CD4-positive, alpha-beta T cell treated with Interleukin-15 for 1 hour (primary cell): ENCODE measurements at regions not wholly inside any gene's neighbourhood (a gene's known extent, or its start where the extent isn't known, plus 50 kb on each side); places are given as distances from the start of the nearest gene placed in this dataset.
"Not testable (repeated sequence)": the region's sequence is repeated elsewhere in the genome, so short reads cannot be mapped to it uniquely, and the experiment has no call there.

Experiments used
- DNase-seq: peaks from one replicate; pipeline ENCODE4 v3.0.0-alpha.2; 2020

GRCh38 chr20:41716436-41716835 is 98.3 kb upstream of the CHD6 start:
- no peak for DNase-seq

GRCh38 chr20:41715526-41715925 is 97.3 kb upstream of the CHD6 start:
- no peak for DNase-seq

GRCh38 chr20:41714030-41714429 is 95.9 kb upstream of the CHD6 start:
- DNase-seq, result no peak

- no peak for DNase-seq
Observed at GRCh38 chr20:41704896-41705295, 86.7 kb upstream of the CHD6 start.

GRCh38 chr20:41702647-41703046 is 84.5 kb upstream of the CHD6 start:
- DNase-seq, result no peak

- DNase-seq, result no peak
Observed at GRCh38 chr20:41701588-41702348, 83.6 kb upstream of the CHD6 start.

GRCh38 chr20:41699673-41700072 is 81.5 kb upstream of the CHD6 start:
- not testable (repeated sequence) for DNase-seq

GRCh38 chr20:41697861-41698559 is 79.8 kb upstream of the CHD6 start:
- no peak for DNase-seq

GRCh38 chr20:41696428-41696827 is 78.3 kb upstream of the CHD6 start:
- no peak for DNase-seq

GRCh38 chr20:41694796-41695195 is 76.6 kb upstream of the CHD6 start:
- DNase-seq, result no peak

- peak; percentile 82 for DNase-seq
Observed at GRCh38 chr20:41693136-41693979, 75.2 kb upstream of the CHD6 start.

GRCh38 chr20:41692479-41693135 is 74.4 kb upstream of the CHD6 start:
- DNase-seq, result peak; percentile 86

GRCh38 chr20:41691443-41691842 is 73.3 kb upstream of the CHD6 start:
- no peak for DNase-seq

GRCh38 chr20:41690702-41691101 is 72.5 kb upstream of the CHD6 start:
- no peak for DNase-seq

- DNase-seq, result no peak
Observed at GRCh38 chr20:41686961-41687360, 68.8 kb upstream of the CHD6 start.

GRCh38 chr20:41685145-41685544 is 67.0 kb upstream of the CHD6 start:
- DNase-seq, result not testable (repeated sequence)

- no peak for DNase-seq
Observed at GRCh38 chr20:41678799-41679198, 60.6 kb upstream of the CHD6 start.

- DNase-seq, result no peak
Observed at GRCh38 chr20:41672282-41672681, 54.1 kb upstream of the CHD6 start.

- no peak for DNase-seq
Observed at GRCh38 chr20:41671143-41671542, 53.0 kb upstream of the CHD6 start.

- DNase-seq, result no peak
Observed at GRCh38 chr20:41670631-41671030, 52.5 kb upstream of the CHD6 start.

GRCh38 chr20:41669708-41670263 is 51.6 kb upstream of the CHD6 start:
- DNase-seq, result no peak

- no peak for DNase-seq
Observed at GRCh38 chr20:41668057-41668749, 50.0 kb upstream of the CHD6 start.
